ENCODE measurements at regions not wholly inside any gene's neighbourhood (a gene's known extent, or its start where the extent isn't known, plus 50 kb on each side); places are given as distances from the start of the nearest gene placed in this dataset.

DNA sequence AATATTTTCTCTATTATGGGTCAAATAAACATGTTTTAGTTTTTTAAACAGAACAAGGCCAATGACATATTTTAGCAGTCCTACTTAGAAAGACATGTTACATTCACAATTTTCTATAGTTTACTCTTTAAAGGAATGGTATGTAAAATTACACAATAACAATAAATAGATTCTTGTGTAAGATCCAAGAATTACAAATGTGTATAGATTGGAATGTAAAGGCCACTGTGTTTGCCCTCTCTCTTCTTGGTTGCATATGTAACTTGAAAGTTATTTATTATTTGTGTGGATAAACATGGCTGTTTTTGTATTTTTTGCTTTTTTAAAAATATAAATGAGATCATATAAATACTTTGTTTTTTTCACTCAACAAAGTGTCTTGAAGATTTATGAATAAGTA, 979.3 kb upstream of the CELF2 start:
- TF ChIP-seq, protein P1, sequence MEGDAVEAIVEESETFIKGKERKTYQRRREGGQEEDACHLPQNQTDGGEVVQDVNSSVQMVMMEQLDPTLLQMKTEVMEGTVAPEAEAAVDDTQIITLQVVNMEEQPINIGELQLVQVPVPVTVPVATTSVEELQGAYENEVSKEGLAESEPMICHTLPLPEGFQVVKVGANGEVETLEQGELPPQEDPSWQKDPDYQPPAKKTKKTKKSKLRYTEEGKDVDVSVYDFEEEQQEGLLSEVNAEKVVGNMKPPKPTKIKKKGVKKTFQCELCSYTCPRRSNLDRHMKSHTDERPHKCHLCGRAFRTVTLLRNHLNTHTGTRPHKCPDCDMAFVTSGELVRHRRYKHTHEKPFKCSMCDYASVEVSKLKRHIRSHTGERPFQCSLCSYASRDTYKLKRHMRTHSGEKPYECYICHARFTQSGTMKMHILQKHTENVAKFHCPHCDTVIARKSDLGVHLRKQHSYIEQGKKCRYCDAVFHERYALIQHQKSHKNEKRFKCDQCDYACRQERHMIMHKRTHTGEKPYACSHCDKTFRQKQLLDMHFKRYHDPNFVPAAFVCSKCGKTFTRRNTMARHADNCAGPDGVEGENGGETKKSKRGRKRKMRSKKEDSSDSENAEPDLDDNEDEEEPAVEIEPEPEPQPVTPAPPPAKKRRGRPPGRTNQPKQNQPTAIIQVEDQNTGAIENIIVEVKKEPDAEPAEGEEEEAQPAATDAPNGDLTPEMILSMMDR (IDR thresholded peaks at IDR 0.05; ENCODE audit: low read depth, low read length, missing input control), result no peak
- TF ChIP-seq TAF1 (conservative IDR thresholded peaks at IDR 0.05), result no peak
- no peak for TF ChIP-seq RAD21 (IDR thresholded peaks at IDR 0.05)
- TF ChIP-seq GABPA (IDR thresholded peaks at IDR 0.05 in 1 of 2, conservative IDR thresholded peaks at IDR 0.05 in 1 of 2), result no peak
- TF ChIP-seq, protein P2, sequence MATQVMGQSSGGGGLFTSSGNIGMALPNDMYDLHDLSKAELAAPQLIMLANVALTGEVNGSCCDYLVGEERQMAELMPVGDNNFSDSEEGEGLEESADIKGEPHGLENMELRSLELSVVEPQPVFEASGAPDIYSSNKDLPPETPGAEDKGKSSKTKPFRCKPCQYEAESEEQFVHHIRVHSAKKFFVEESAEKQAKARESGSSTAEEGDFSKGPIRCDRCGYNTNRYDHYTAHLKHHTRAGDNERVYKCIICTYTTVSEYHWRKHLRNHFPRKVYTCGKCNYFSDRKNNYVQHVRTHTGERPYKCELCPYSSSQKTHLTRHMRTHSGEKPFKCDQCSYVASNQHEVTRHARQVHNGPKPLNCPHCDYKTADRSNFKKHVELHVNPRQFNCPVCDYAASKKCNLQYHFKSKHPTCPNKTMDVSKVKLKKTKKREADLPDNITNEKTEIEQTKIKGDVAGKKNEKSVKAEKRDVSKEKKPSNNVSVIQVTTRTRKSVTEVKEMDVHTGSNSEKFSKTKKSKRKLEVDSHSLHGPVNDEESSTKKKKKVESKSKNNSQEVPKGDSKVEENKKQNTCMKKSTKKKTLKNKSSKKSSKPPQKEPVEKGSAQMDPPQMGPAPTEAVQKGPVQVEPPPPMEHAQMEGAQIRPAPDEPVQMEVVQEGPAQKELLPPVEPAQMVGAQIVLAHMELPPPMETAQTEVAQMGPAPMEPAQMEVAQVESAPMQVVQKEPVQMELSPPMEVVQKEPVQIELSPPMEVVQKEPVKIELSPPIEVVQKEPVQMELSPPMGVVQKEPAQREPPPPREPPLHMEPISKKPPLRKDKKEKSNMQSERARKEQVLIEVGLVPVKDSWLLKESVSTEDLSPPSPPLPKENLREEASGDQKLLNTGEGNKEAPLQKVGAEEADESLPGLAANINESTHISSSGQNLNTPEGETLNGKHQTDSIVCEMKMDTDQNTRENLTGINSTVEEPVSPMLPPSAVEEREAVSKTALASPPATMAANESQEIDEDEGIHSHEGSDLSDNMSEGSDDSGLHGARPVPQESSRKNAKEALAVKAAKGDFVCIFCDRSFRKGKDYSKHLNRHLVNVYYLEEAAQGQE (IDR thresholded peaks at IDR 0.05), result no peak
- TF ChIP-seq FOXA1 (IDR thresholded peaks at IDR 0.05), result no peak
